Tibial artery (tissue), 4 donors: ENCODE measurements at regions not wholly inside any gene's neighbourhood (a gene's known extent, or its start where the extent isn't known, plus 50 kb on each side); places are given as distances from the start of the nearest gene placed in this dataset.

Experiments
- DNase-seq, 2 donors: peaks; one replicate each; pipeline ENCODE4 v3.0.0-alpha.2; 2019
- H3K27ac ChIP-seq, 2 donors: fragments of 200-600 bp; sonication (generic) in 1 of 2; 1 replicate in 1 of 2; 2 replicates in 1 of 2; pipeline ENCODE4 v1.5.1; 2018 to 2019; ENCODE audit warnings: mild to moderate bottlenecking in 1 of 2
- H3K27me3 ChIP-seq, 2 donors: fragments of 200-600 bp; sonication (generic) in 1 of 2; one replicate each; pipeline versions ENCODE4 v1.5.1 to v1.6.0; 2016 to 2019
- H3K36me3 ChIP-seq, 3 donors: fragments of 200-600 bp; sonication (generic) in 2 of 3; one replicate each; pipeline ENCODE4 v1.5.1; 2016 to 2019; ENCODE audit warnings: mild to moderate bottlenecking in 2 of 3
- H3K4me1 ChIP-seq, 4 donors: fragments of 200-600 bp; sonication (generic) in 2 of 4; 1 replicate in 3 of 4; 2 replicates in 1 of 4; pipeline ENCODE4 v1.5.1; 2016 to 2019
- H3K4me3 ChIP-seq, 2 donors: fragments of 200-600 bp; sonication (generic) in 1 of 2; 1 replicate in 1 of 2; 2 replicates in 1 of 2; pipeline ENCODE4 v1.5.1; 2018 to 2019; ENCODE audit warnings: mild to moderate bottlenecking in 2 of 2
- H3K9me3 ChIP-seq, 3 donors: fragments of 200-600 bp; sonication (generic) in 1 of 3; one replicate each; pipeline ENCODE4 v1.5.1; 2016 to 2019
- intact Hi-C: fragments of 100-400 bp; cut with DNase I; formaldehyde crosslinking; loops from one replicate; pipeline ENCODE4 v1.15.0; 2023; ENCODE audit warnings: low total_unique reads
- TF ChIP-seq, protein P1 (sequence below), 2 experiments: fragments of 200-600 bp in 1 of 2; fragments of 450-650 bp in 1 of 2; IDR thresholded peaks; one replicate each; pipeline ENCODE4 v1.5.1; 2017 to 2019; ENCODE audit warnings: antibody characterized with exemption in 2 of 2, mild to moderate bottlenecking in 1 of 2, moderate library complexity in 1 of 2

DNA sequence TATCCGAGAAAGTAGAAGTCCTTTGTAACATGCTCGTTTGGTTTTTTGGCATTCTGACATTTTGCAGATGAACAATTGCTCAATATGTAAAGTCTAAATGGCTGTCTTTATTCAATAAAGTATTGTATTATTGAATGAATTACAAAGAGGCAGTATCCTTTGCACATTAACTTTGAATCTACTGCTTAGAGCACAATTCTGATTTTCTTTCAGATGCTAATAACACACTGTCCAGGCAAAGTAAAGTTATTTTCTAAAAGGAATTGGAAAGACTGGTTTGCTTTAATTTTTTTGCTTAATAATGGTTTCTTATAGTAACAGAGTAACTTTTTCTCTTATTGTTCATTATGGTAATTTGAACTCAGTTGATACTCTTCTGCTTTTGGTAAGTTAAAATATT lies 494.8 kb downstream of the RWDD3 start:
- Histone ChIP-seq H3K36me3 (no peaks in the 10 kb centered on the region), H3K27ac (no peak overlapping the region), H3K4me1 (no peaks in the 10 kb centered on the region), H3K27me3 (no peaks in the 10 kb centered on the region), H3K9me3 (no peaks in the 10 kb centered on the region), H3K4me3 (no peak overlapping the region)
- TF ChIP-seq, protein P1, sequence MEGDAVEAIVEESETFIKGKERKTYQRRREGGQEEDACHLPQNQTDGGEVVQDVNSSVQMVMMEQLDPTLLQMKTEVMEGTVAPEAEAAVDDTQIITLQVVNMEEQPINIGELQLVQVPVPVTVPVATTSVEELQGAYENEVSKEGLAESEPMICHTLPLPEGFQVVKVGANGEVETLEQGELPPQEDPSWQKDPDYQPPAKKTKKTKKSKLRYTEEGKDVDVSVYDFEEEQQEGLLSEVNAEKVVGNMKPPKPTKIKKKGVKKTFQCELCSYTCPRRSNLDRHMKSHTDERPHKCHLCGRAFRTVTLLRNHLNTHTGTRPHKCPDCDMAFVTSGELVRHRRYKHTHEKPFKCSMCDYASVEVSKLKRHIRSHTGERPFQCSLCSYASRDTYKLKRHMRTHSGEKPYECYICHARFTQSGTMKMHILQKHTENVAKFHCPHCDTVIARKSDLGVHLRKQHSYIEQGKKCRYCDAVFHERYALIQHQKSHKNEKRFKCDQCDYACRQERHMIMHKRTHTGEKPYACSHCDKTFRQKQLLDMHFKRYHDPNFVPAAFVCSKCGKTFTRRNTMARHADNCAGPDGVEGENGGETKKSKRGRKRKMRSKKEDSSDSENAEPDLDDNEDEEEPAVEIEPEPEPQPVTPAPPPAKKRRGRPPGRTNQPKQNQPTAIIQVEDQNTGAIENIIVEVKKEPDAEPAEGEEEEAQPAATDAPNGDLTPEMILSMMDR (IDR thresholded peaks at IDR 0.05) = no peak
- no peak for DNase-seq
- intact Hi-C loops = no loop called here

- no peaks in the 10 kb centered on the region for H3K27me3 ChIP-seq
- H3K27ac ChIP-seq = no peak overlapping the region
- no peaks in the 10 kb centered on the region for H3K9me3 ChIP-seq
- H3K4me1 ChIP-seq = no peaks in the 10 kb centered on the region
- no peaks in the 10 kb centered on the region for H3K36me3 ChIP-seq
- intact Hi-C loops = no loop called here
- TF ChIP-seq, protein P1 (IDR thresholded peaks at IDR 0.05) = no peak
- DNase-seq = no peak
- H3K4me3 ChIP-seq = no peak overlapping the region
These were observed 497.0 kb downstream of the RWDD3 start for GRCh38 chr1:95730986-95731385.

DNA sequence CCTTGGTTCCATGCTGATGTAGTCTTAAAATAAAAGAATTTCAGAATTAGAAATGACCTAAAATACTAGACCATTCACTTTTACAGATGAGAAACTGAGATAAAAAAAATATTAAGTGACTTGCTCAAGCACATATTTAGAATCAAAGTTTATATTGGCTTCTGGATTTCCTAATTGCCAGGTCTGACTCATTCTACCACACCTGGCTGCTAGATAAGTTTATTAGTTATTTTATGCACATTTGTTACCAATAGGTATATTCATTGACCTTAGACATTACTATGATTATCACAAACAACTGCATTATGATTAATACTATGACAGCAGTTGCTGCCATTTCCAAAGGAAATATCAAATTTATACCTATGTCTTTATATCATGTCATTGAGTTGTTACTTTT lies 497.5 kb downstream of the RWDD3 start:
- intact Hi-C loops = no loop called here
- H3K9me3 ChIP-seq = no peaks in the 10 kb centered on the region

DNA sequence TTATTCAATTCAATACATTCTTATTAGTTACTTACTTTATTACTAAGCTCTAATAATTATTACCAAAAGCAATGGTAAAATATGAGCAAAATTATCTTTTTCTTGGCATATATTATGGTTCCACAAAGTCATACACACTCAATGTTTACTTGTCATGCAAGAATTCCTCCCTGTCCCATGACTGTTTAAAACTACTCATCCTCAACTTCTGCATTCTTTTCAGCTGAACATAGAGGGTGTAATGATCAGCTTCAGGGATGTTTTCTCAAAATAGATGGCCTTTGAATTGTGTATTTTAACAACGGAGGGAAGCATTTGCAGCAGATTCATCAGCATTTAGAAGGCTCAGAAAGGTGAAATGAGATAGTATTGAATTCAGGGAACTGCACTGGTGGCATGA lies 499.0 kb downstream of the RWDD3 start:
- no peaks in the 10 kb centered on the region for H3K4me1 ChIP-seq
- intact Hi-C loops = no loop called here
- TF ChIP-seq, protein P1 (IDR thresholded peaks at IDR 0.05) = no peak
- no peaks in the 10 kb centered on the region for H3K36me3 ChIP-seq
- no peak overlapping the region for H3K27ac ChIP-seq
- no peaks in the 10 kb centered on the region for H3K9me3 ChIP-seq
- no peak overlapping the region for H3K4me3 ChIP-seq
- no peaks in the 10 kb centered on the region for H3K27me3 ChIP-seq
- no peak for DNase-seq

More for the DNA sequence above, 497.5 kb downstream of the RWDD3 start:
- DNase-seq = no peak
- Histone ChIP-seq H3K36me3 (no peaks in the 10 kb centered on the region), H3K27me3 (no peaks in the 10 kb centered on the region), H3K27ac (no peak overlapping the region), H3K4me1 (no peaks in the 10 kb centered on the region), H3K4me3 (no peak overlapping the region)
- TF ChIP-seq, protein P1 (IDR thresholded peaks at IDR 0.05) = no peak

DNA sequence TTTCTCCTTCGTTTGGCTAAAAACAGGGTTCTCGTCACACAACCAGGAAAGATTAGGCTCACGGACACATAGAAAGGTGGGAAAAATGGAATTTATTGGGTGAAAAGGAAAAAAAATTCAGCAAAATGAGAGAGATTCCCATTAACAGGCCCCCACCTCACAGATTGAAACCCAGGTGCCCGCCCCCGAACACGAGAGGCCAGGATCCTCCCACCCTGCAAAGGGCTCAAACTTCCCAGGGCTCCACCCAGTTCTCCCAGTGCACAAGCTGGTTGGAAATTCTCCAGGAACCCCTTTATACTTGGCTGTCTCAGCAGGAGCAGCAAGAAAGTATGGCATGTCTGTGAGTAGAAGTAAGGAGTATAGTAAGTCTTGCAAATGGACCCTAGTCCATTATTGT lies 499.7 kb downstream of the RWDD3 start:
- TF ChIP-seq, protein P1 (IDR thresholded peaks at IDR 0.05) = no peak
- Histone ChIP-seq H3K4me3 (no peak overlapping the region), H3K4me1 (no peaks in the 10 kb centered on the region), H3K27me3 (no peaks in the 10 kb centered on the region), H3K36me3 (no peaks in the 10 kb centered on the region), H3K27ac (no peak overlapping the region), H3K9me3 (no peaks in the 10 kb centered on the region)
- intact Hi-C loops = no loop called here
- no peak for DNase-seq

DNA sequence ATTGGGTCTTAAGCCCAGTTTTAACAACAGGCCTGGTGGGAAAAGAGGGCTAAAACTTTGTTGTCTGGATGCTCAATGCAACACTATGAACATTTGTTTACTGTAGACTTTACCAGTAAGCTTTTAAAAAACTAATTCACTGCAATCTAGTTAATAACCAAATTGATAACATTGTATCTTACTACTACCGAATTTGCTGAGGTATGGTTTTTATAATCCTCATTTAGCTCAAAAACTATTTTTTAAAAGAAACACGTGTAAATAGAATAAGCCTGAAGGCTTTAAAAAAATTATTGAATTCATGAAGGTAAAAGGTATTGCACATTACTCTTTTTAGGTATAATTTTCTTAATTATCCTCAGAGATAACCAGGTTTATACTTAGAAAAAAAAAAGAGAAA lies 500.6 kb downstream of the RWDD3 start:
- Histone ChIP-seq H3K27me3 (no peaks in the 10 kb centered on the region), H3K27ac (no peak overlapping the region), H3K4me3 (no peak overlapping the region), H3K9me3 (no peaks in the 10 kb centered on the region), H3K36me3 (no peaks in the 10 kb centered on the region), H3K4me1 (no peaks in the 10 kb centered on the region)
- intact Hi-C loops = no loop called here
- TF ChIP-seq, protein P1 (IDR thresholded peaks at IDR 0.05) = no peak
- no peak for DNase-seq
